Lower leg skin (tissue), 3 donors: ENCODE measurements at regions not wholly inside any gene's neighbourhood (a gene's known extent, or its start where the extent isn't known, plus 50 kb on each side); places are given as distances from the start of the nearest gene placed in this dataset.

Experiments used
- CTCF ChIP-seq, 3 donors: fragments of 450-650 bp; IDR thresholded peaks; one replicate each; pipeline ENCODE4 v1.5.1; 2016; ENCODE audit warnings: antibody characterized with exemption in 3 of 3, mild to moderate bottlenecking in 3 of 3, moderate library complexity in 2 of 3
- POLR2A ChIP-seq, 2 donors: fragments of 450-650 bp; IDR thresholded peaks; one replicate each; pipeline ENCODE4 v1.6.1; 2016 to 2017; ENCODE audit warnings: antibody characterized with exemption in 2 of 2, mild to moderate bottlenecking in 1 of 2, moderate library complexity in 1 of 2

- TF ChIP-seq CTCF (IDR thresholded peaks at IDR 0.05) (no peak), POLR2A (IDR thresholded peaks at IDR 0.05) (no peak)
Measured at GRCh38 chr5:17383526-17383925, 114.5 kb upstream of the TAF11L2 start.
